ENCODE measurements at regions not wholly inside any gene's neighbourhood (a gene's known extent, or its start where the extent isn't known, plus 50 kb on each side); places are given as distances from the start of the nearest gene placed in this dataset.

- no peaks in the 10 kb centered on the region for H3K27me3 ChIP-seq (ENCODE audit: control insufficient read depth, insufficient read depth, low read length, poor library complexity, severe bottlenecking)
- Mint-ChIP-seq H3K27ac (no peak overlapping the region), H3K4me3 (no peak overlapping the region), H3K9me3 (peaks cover 70% of the 10 kb centered on the region), H3K27me3 (ENCODE audit: insufficient read depth) (peaks cover 8% of the 10 kb centered on the region), H3K4me1 (no peaks in the 10 kb centered on the region), H3K36me3 (ENCODE audit: low read depth) (peaks cover 3% of the 10 kb centered on the region)
- peaks cover 64% of the 10 kb centered on the region for H3K9me3 ChIP-seq (ENCODE audit: control insufficient read depth, low read length)
- H3K4me3 ChIP-seq (ENCODE audit: low read length) = no peak overlapping the region
- no peak for DNase-seq
- 96% methylated on average over 1 of the region's 1 CpG; no CpG with 5 or more reads in 1 of the 2 experiments for WGBS, 2 experiments (ENCODE audit: insufficient coverage in 1 of 2, insufficient read length in 1 of 2)
- H3K27ac ChIP-seq (ENCODE audit: low read depth, low read length) = no peak overlapping the region
- H3K9ac ChIP-seq (ENCODE audit: extremely low read depth, low read length, poor library complexity, severe bottlenecking) = no peak overlapping the region
- H3K4me1 ChIP-seq (ENCODE audit: control insufficient read depth, insufficient read depth, low read length) = no peaks in the 10 kb centered on the region
- H3K36me3 ChIP-seq (ENCODE audit: control insufficient read depth, insufficient read depth, low read length) = no peaks in the 10 kb centered on the region
- TF ChIP-seq CTCF (conservative IDR thresholded peaks at IDR 0.05) = no peak
Observed at GRCh38 chr1:30143517-30143916, 579.9 kb downstream of the MATN1 start.

GRCh38 chr1:30140566-30140965 is 582.8 kb downstream of the MATN1 start:
- Histone ChIP-seq H3K9ac (ENCODE audit: extremely low read depth, low read length, poor library complexity, severe bottlenecking) (no peak overlapping the region), H3K4me3 (ENCODE audit: low read length) (no peak overlapping the region), H3K27ac (ENCODE audit: low read depth, low read length) (no peak overlapping the region), H3K36me3 (ENCODE audit: control insufficient read depth, insufficient read depth, low read length) (no peaks in the 10 kb centered on the region), H3K27me3 (ENCODE audit: control insufficient read depth, insufficient read depth, low read length, poor library complexity, severe bottlenecking) (no peaks in the 10 kb centered on the region), H3K9me3 (ENCODE audit: control insufficient read depth, low read length) (peaks cover 73% of the 10 kb centered on the region), H3K4me1 (ENCODE audit: control insufficient read depth, insufficient read depth, low read length) (peaks cover 6% of the 10 kb centered on the region)
- Mint-ChIP-seq H3K9me3 (peaks cover 74% of the 10 kb centered on the region), H3K4me1 (peaks cover 8% of the 10 kb centered on the region), H3K27me3 (ENCODE audit: insufficient read depth) (peaks cover 7% of the 10 kb centered on the region), H3K36me3 (ENCODE audit: low read depth) (peaks cover 3% of the 10 kb centered on the region), H3K4me3 (no peak overlapping the region), H3K27ac (no peak overlapping the region)
- no peak for TF ChIP-seq CTCF (conservative IDR thresholded peaks at IDR 0.05)
- WGBS, 2 experiments (ENCODE audit: insufficient coverage in 1 of 2, insufficient read length in 1 of 2) = 96 to 100% methylated on average over 2 to 7 of the region's 7 CpGs
- peak; percentile 16 for DNase-seq

- Histone ChIP-seq H3K27ac (ENCODE audit: low read depth, low read length) (no peak overlapping the region), H3K9me3 (ENCODE audit: control insufficient read depth, low read length) (peaks cover 56% of the 10 kb centered on the region), H3K4me1 (ENCODE audit: control insufficient read depth, insufficient read depth, low read length) (peaks cover 6% of the 10 kb centered on the region), H3K27me3 (ENCODE audit: control insufficient read depth, insufficient read depth, low read length, poor library complexity, severe bottlenecking) (no peaks in the 10 kb centered on the region), H3K36me3 (ENCODE audit: control insufficient read depth, insufficient read depth, low read length) (no peaks in the 10 kb centered on the region), H3K4me3 (ENCODE audit: low read length) (no peak overlapping the region), H3K9ac (ENCODE audit: extremely low read depth, low read length, poor library complexity, severe bottlenecking) (no peak overlapping the region)
- H3K27ac Mint-ChIP-seq = no peak overlapping the region
- peaks cover 1% of the 10 kb centered on the region for H3K36me3 Mint-ChIP-seq (ENCODE audit: low read depth)
- peaks cover 3% of the 10 kb centered on the region for H3K27me3 Mint-ChIP-seq (ENCODE audit: insufficient read depth)
- peaks cover 8% of the 10 kb centered on the region for H3K4me1 Mint-ChIP-seq
- no peak overlapping the region for H3K4me3 Mint-ChIP-seq
- peaks cover 59% of the 10 kb centered on the region for H3K9me3 Mint-ChIP-seq
- WGBS, 2 experiments (ENCODE audit: insufficient coverage in 1 of 2, insufficient read length in 1 of 2) = 89 to 92% methylated on average over 5 of the region's 5 CpGs
- no peak for DNase-seq
- TF ChIP-seq CTCF (conservative IDR thresholded peaks at IDR 0.05) = no peak
Observed at GRCh38 chr1:30138891-30139290, 584.5 kb downstream of the MATN1 start.

All from endodermal cell (in vitro differentiated cells).